HG03521 (cell line): ENCODE measurements at regions not wholly inside any gene's neighbourhood (a gene's known extent, or its start where the extent isn't known, plus 50 kb on each side); places are given as distances from the start of the nearest gene placed in this dataset.
"Not testable (repeated sequence)": the region's sequence is repeated elsewhere in the genome, so short reads cannot be mapped to it uniquely, and the experiment has no call there.

Experiments used
- ATAC-seq: cut with Tn5 transposase; IDR thresholded peaks from one replicate; pipeline ENCODE4 v1.9.1; 2021; ENCODE audit warnings: mild to moderate bottlenecking, moderate library complexity; ENCODE audit not compliant: unreplicated experiment

GRCh38 chr6:84853901-84854300 lies 89.5 kb upstream of the TBX18 start:
- ATAC-seq: no peak

DNA sequence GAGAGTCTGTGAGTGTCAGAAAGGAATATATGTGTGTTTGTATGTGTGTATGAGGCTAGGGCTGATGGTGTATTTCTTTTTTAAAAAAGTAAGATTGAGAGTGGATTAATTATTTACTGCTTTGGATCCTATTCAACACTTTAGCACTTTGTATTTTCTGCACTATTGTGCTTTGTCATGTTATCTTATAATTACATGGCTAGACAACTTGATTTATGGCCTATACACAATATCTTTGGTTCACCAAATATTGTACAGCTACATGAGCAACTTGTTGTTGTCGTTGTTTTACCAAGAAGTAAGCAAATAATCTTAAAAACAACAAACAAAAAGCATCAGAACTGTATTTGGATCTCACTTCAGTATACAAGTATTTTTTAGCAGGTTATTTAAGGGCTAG lies 84.6 kb upstream of the TBX18 start:
- no peak for ATAC-seq

DNA sequence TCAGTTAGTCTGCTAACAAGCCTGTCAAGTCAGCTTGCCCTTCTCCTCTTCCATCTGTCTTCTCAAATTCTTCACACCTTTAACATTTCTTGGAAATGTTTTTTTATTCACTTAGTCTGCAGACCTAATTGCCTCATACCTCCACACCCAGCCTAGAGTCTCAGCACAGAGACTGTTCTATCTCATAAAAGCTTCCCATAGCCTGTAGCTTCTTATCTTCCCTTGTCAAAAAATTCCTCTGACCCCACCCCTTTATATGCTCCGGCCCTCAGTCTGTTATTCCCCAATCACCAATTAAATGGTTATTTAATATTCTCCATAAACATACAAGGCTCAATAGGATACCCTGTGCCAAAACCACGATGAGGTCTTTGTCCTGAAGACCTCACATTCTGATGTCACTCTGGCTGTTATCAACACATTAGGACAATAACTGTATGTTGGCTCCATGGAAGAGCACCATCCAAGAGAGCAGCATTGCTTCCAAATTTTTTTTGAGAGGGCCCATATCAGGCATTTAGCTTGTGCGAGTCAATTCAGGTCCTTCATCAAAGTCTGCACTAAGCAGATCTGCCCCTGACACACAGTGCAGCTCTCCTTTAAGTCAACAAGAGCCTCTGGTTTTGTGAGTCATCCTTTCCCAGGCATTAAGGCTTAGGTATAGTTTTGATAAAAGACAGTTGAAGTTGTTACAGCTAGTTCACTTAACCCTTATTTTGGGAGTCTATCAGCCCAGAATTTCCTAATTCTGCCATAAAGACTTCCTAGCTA lies 83.2 kb upstream of the TBX18 start:
- no peak for ATAC-seq

DNA sequence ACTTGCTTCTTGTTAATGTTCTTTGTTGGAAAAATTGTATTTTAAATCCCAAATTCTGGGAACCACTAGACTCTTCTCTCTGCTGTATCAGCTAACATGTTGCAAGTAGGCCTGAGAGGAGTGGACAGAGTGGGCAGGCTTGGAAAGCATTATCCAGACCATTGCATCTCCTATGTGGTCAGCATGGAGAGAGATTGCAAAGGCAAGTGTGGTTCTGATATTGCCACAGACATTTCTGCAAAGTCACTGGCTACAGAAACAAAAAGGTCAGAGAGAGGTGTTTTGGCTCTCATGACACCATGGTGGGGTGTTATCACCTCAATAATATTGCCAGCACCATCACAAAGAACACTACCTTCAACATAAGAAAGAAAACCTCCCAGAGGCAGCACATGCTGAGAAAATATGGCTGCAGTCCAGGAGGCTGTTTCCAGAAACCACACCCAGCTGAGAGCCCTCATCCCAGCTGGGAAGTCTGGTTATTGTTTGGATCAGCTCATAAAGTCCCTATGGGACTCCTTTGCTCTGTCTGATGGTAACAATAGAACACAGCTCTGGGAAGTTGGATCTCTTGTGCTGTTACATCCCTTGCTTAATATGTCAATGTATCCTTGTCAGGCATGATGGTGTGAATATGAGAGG lies 78.2 kb upstream of the TBX18 start:
- no peak for ATAC-seq

DNA sequence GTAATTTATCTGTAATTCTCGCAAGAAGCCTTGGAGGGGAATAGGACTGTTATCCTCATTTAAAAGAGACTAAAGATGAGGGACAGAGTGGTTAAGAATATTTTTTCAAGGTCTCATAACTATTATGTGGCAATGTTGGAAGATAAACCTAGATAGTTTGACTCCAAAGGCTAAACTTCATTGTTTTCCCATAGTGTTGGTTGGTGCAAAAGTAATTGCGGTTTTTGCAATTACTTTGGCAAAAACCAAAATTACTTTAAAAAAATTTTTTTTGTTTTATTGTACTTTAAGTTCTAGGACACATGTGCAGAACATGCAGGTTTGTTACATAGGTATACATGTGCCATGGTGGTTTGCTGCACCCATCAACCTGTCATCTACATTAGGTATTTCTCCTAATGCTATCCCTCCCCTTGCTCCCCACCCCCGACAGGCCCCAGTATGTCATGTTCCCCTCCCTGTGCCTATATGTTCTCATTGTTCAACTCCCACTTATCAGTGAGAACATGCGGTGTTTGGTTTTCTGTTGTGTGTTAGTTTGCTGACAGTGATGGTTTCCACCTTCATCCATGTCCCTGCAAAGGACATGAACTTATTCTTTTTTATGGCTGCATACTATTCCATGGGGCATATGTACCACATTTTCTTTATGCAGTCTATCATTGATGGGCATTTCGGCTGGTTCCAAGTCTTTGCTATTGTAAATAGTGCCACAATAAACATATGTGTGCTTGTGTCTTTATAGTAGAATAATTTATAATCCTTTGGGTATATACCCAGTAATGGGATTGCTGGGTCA lies 72.9 kb upstream of the TBX18 start:
- ATAC-seq: not testable (repeated sequence)

- ATAC-seq: no peak
These were observed 72.0 kb upstream of the TBX18 start for GRCh38 chr6:84836366-84836765.

- no peak for ATAC-seq
These were observed 70.9 kb upstream of the TBX18 start for GRCh38 chr6:84835340-84835739.

DNA sequence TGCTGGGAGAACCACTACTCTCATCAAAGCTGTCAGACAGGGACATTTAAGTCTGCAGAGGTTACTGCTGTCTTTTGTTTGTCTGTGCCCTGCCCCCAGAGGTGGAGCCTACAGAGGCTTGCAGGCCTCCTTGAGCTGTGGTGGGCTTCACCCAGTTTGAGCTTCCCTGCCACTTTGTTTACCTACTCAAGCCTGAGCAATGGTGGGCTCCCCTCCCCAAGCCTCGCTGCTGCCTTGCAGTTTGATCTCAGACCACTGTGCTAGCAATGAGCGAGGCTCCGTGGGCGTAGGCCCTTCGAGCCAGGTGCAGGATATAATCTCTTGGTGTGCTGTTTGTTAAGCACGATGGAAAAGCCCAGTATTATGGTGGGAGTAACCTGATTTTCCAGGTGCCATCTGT lies 67.5 kb upstream of the TBX18 start:
- ATAC-seq: not testable (repeated sequence)

DNA sequence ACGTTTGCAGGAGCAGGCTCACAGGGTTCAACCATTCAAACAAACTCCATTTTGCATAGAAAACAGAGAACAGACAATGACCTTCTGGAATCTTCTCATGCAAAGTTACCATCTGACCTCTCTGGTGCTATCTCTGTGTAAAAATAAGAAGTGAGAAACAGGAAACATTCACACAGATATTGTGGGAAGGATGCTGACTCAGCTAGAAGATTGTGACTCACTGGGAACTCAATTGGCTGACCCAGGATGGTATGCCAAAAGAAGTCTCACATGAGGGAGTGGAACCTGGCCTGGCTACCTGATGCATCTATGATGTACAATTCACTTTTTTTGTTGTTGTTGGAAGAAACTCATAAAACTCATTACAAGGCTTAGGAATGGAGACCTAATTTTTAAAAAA lies 61.1 kb upstream of the TBX18 start:
- no peak for ATAC-seq

GRCh38 chr6:84821314-84821713 lies 56.9 kb upstream of the TBX18 start:
- not testable (repeated sequence) for ATAC-seq

DNA sequence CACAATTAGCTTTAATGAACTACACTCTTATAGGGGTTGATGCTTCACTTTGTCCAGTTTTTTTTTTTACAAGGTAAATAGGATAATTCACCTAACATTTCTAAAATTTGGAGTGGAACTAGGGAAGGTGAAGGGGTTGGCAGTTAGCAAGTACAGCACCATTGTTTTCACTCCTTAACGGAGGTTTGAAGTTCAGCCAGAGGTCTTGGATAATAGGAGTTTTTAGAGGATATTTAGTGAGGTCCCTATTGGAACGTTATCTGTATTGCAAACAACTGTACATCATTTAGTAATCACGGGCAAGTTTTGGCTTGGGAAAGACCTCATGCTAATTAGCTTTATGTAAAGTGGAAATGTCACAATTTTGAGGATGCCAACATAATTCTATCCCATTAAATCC lies 52.3 kb upstream of the TBX18 start:
- no peak for ATAC-seq

DNA sequence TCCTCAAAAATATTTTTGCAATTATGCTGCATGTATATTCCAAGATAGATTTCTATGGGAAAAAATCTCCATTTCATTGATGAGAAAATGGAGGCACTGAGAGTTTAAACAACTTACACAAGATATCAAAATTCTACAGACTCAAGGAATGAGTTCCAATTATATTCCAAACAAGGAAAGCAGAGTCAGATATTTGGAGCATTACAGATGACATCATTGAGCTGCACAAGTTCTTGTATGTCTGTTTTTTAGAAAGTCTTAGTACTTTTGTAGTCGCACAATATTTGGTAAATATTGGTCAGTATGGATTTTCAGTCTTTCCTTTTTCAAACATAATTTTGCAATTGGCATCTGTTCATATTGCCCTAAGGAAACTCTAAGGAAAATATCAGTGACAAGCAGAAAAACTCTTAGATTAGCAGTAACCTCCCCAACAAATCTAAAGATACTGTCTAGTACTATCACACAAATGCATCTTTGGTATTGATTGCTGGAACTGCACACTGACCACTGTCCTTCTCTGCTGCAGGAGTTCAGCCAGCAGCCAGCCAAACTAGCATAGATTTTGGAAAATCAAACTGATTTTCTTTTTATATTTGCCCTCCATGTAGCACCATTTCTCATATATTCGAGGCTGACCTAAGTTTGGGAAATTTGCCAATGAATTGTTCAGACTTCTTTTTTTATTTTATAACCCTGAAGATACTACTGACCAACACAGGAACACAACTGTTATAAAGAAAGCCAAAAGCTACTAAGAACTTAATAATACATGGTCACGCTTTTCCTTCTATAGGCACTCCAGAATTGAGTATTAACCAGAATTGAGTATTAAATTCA lies 51.7 kb upstream of the TBX18 start:
- no peak for ATAC-seq
